H9 (cell line): ENCODE measurements at regions not wholly inside any gene's neighbourhood (a gene's known extent, or its start where the extent isn't known, plus 50 kb on each side); places are given as distances from the start of the nearest gene placed in this dataset.

Experiments
- DNase-seq: peaks from one replicate; pipeline ENCODE4 v3.0.0-alpha.2; 2017
- H2AFZ ChIP-seq: one replicate; pipeline ENCODE4 v1.6.1; 2013; ENCODE audit warnings: mild to moderate bottlenecking, low read length, control low read depth, moderate library complexity
- H2AK5ac ChIP-seq: 2 replicates; pipeline ENCODE4 v1.6.1; 2013; ENCODE audit warnings: low read length, control low read depth, mixed read lengths; ENCODE audit not compliant: insufficient read length
- H2BK120ac ChIP-seq: one replicate; pipeline ENCODE4 v1.6.1; 2013; ENCODE audit warnings: low read depth, mild to moderate bottlenecking, low read length, control low read depth, inconsistent platforms; ENCODE audit not compliant: poor library complexity, severe bottlenecking
- H2BK12ac ChIP-seq: 2 replicates; pipeline ENCODE4 v1.6.1; 2013; ENCODE audit warnings: low read length, control low read depth, mixed read lengths, low read depth; ENCODE audit not compliant: insufficient read length
- H2BK15ac ChIP-seq: 2 replicates; pipeline ENCODE4 v1.6.1; 2013; ENCODE audit warnings: low read depth, low read length, control low read depth
- H2BK20ac ChIP-seq: one replicate; pipeline ENCODE4 v1.6.1; 2013; ENCODE audit warnings: low read depth, mild to moderate bottlenecking, low read length, control low read depth, inconsistent platforms; ENCODE audit not compliant: poor library complexity, severe bottlenecking
- H2BK5ac ChIP-seq: 2 replicates; pipeline ENCODE4 v1.6.1; 2013; ENCODE audit warnings: low read length, control low read depth, mixed read lengths; ENCODE audit not compliant: insufficient read length
- H3K14ac ChIP-seq: 2 replicates; pipeline ENCODE4 v1.6.1; 2013; ENCODE audit warnings: low read length, control low read depth; ENCODE audit not compliant: insufficient read depth
- H3K18ac ChIP-seq: 2 replicates; pipeline ENCODE4 v1.6.1; 2013; ENCODE audit warnings: low read depth, mild to moderate bottlenecking, mixed read lengths, low read length, control low read depth; ENCODE audit not compliant: insufficient read length
- H3K23ac ChIP-seq: 2 replicates; pipeline ENCODE4 v1.6.1; 2013; ENCODE audit warnings: low read length, control low read depth, mixed read lengths, low read depth; ENCODE audit not compliant: insufficient read length
- H3K23me2 ChIP-seq: 2 replicates; pipeline ENCODE4 v1.6.1; 2013; ENCODE audit warnings: low read depth, mild to moderate bottlenecking, mixed read lengths, low read length, control low read depth; ENCODE audit not compliant: insufficient read length, poor library complexity, severe bottlenecking
- H3K27ac ChIP-seq: 2 replicates; pipeline ENCODE4 v1.5.1; 2013; ENCODE audit warnings: low read length, control low read depth, mixed read lengths, low read depth; ENCODE audit not compliant: insufficient read length
- H3K27me3 ChIP-seq: 2 replicates; pipeline ENCODE4 v1.6.1; 2013; ENCODE audit warnings: low read length, control low read depth, inconsistent platforms; ENCODE audit not compliant: insufficient read depth
- H3K4ac ChIP-seq: 2 replicates; pipeline ENCODE4 v1.6.1; 2013; ENCODE audit warnings: low read depth, mild to moderate bottlenecking, control low read depth, inconsistent platforms, low read length, moderate library complexity
- H3K4me1 ChIP-seq: 2 replicates; pipeline ENCODE4 v1.6.1; 2013; ENCODE audit warnings: low read length, control low read depth, inconsistent platforms; ENCODE audit not compliant: insufficient read depth
- H3K4me2 ChIP-seq: 2 replicates; pipeline ENCODE4 v1.6.1; 2013; ENCODE audit warnings: low read length, control low read depth, mixed read lengths; ENCODE audit not compliant: insufficient read length, insufficient read depth
- H3K56ac ChIP-seq: 2 replicates; pipeline ENCODE4 v1.6.1; 2013; ENCODE audit warnings: low read depth, mild to moderate bottlenecking, mixed read lengths, low read length, control low read depth; ENCODE audit not compliant: insufficient read length
- H3K79me1 ChIP-seq: 2 replicates; pipeline ENCODE4 v1.6.1; 2013; ENCODE audit warnings: low read depth, mild to moderate bottlenecking, moderate library complexity, low read length, control low read depth, inconsistent platforms; ENCODE audit not compliant: insufficient read depth, poor library complexity, severe bottlenecking
- H3K79me2 ChIP-seq: 2 replicates; pipeline ENCODE4 v1.6.1; 2013; ENCODE audit warnings: low read length, control low read depth, inconsistent platforms; ENCODE audit not compliant: insufficient read depth
- H3K9ac ChIP-seq: 2 replicates; pipeline ENCODE4 v1.6.1; 2013; ENCODE audit warnings: low read length, control low read depth, mixed read lengths; ENCODE audit not compliant: insufficient read length; ENCODE audit errors: extremely low read depth
- H3K9me3 ChIP-seq: one replicate; pipeline ENCODE4 v1.6.1; 2013; ENCODE audit warnings: low read depth, low read length, inconsistent platforms; ENCODE audit not compliant: control insufficient read depth
- H3T11ph ChIP-seq: one replicate; pipeline ENCODE4 v1.6.1; 2013; ENCODE audit warnings: mild to moderate bottlenecking, low read length, control low read depth, inconsistent platforms
- H4K20me1 ChIP-seq: one replicate; pipeline ENCODE4 v1.6.1; 2013; ENCODE audit not compliant: control insufficient read depth, insufficient read length, insufficient read depth
- H4K5ac ChIP-seq: 2 replicates; pipeline ENCODE4 v1.6.1; 2013; ENCODE audit warnings: low read depth, mild to moderate bottlenecking, mixed read lengths, low read length, control low read depth; ENCODE audit not compliant: insufficient read length
- H4K8ac ChIP-seq: replicated peaks from 2 replicates; pipeline ENCODE4 v1.6.1; 2013; ENCODE audit warnings: low read length, control low read depth, mixed read lengths, low read depth; ENCODE audit not compliant: insufficient read length
- H4K91ac ChIP-seq: 2 replicates; pipeline ENCODE4 v1.6.1; 2013; ENCODE audit warnings: low read depth, mild to moderate bottlenecking, moderate library complexity, mixed read lengths, low read length, control low read depth; ENCODE audit not compliant: insufficient read length
- H3K27ac Mint-ChIP-seq, 3 experiments: 2 replicates in 2 of 3; 3 replicates in 1 of 3; pipeline ENCODE4 v1.8.0; 2020 to 2021; ENCODE audit warnings: mixed read lengths in 3 of 3, mild to moderate bottlenecking in 1 of 3, moderate library complexity in 1 of 3
- H3K27me3 Mint-ChIP-seq: 2 replicates; pipeline ENCODE4 v1.8.0; 2021; ENCODE audit warnings: low read depth, mild to moderate bottlenecking, moderate library complexity, mixed read lengths
- H3K36me3 Mint-ChIP-seq, 3 experiments: 2 replicates in 2 of 3; 3 replicates in 1 of 3; pipeline ENCODE4 v1.8.0; 2020 to 2021; ENCODE audit warnings: low read depth in 3 of 3, mixed read lengths in 3 of 3; ENCODE audit not compliant: insufficient read depth in 1 of 3
- H3K4me1 Mint-ChIP-seq, 2 experiments: 2 replicates each; pipeline ENCODE4 v1.8.0; 2020; ENCODE audit warnings: mixed read lengths in 2 of 2
- H3K4me3 Mint-ChIP-seq, 2 experiments: 2 replicates in 1 of 2; 3 replicates in 1 of 2; pipeline ENCODE4 v1.8.0; 2020 to 2021; ENCODE audit warnings: mild to moderate bottlenecking in 2 of 2, mixed read lengths in 2 of 2, moderate library complexity in 1 of 2
- H3K9me3 Mint-ChIP-seq, 2 experiments: 2 replicates in 1 of 2; 3 replicates in 1 of 2; pipeline ENCODE4 v1.8.0; 2020; ENCODE audit warnings: mild to moderate bottlenecking in 2 of 2, mixed read lengths in 2 of 2, moderate library complexity in 1 of 2
- CTCF ChIP-seq: fragments of 200-600 bp; sonication (generic); conservative IDR thresholded peaks from 3 replicates; pipeline ENCODE4 v1.8.0; 2021; ENCODE audit warnings: antibody characterized with exemption, mild to moderate bottlenecking
- WGBS: extraction: QIAGEN DNeasy Blood & Tissue Kit; methylation state at CpG from one replicate; pipeline ENCODE4 v1.1.7; 2013; ENCODE audit warnings: missing lambda C conversion rate, low lambda C conversion rate, mixed read lengths; ENCODE audit not compliant: insufficient read length; ENCODE audit errors: extremely low coverage; 5-methylcytosine and 5-hydroxymethylcytosine counted together

- H3K4me1 Mint-ChIP-seq = peaks cover 3 to 6% of the 10 kb centered on the region in 2 experiments; a peak in 3 of 4 replicates
- no peak for DNase-seq
- no peak for TF ChIP-seq CTCF
- H2BK15ac ChIP-seq = no peak overlapping the region
- H3K27ac Mint-ChIP-seq = no peak overlapping the region
- peaks cover 4% of the 10 kb centered on the region; the same call in 1 of the 2 replicates for H3K4me1 ChIP-seq
- H4K91ac ChIP-seq = no peak overlapping the region
- no peaks in the 10 kb centered on the region for H3K27me3 Mint-ChIP-seq
- no peak overlapping the region for H2BK12ac ChIP-seq
- no peaks in the 10 kb centered on the region for H4K20me1 ChIP-seq
- H3K4me2 ChIP-seq = no peak overlapping the region
- H3K27ac ChIP-seq = no peak overlapping the region
- no peak overlapping the region for H4K5ac ChIP-seq
- no peaks in the 10 kb centered on the region for H3K27me3 ChIP-seq
- H3K4ac ChIP-seq = no peak overlapping the region
- H3K4me3 Mint-ChIP-seq = no peak overlapping the region
- H3K56ac ChIP-seq = no peak overlapping the region
- no peak overlapping the region for H2AFZ ChIP-seq
- no peak overlapping the region for H3K9ac ChIP-seq
- no peaks in the 10 kb centered on the region for H3K79me2 ChIP-seq
- H2BK5ac ChIP-seq = no peak overlapping the region
- no peaks in the 10 kb centered on the region for H3K9me3 Mint-ChIP-seq
- H4K8ac ChIP-seq = no peak overlapping the region
- H3K23me2 ChIP-seq = no peaks in the 10 kb centered on the region
- no peak overlapping the region for H2AK5ac ChIP-seq
- H3K23ac ChIP-seq = no peak overlapping the region
- H3K36me3 Mint-ChIP-seq = no peaks in the 10 kb centered on the region
- H3K79me1 ChIP-seq = no peaks in the 10 kb centered on the region
- no peak overlapping the region for H3K14ac ChIP-seq
- H3T11ph ChIP-seq = no peak overlapping the region
- H3K9me3 ChIP-seq = no peaks in the 10 kb centered on the region
- no peak overlapping the region for H2BK20ac ChIP-seq
- H2BK120ac ChIP-seq = no peak overlapping the region
- no peak overlapping the region for H3K18ac ChIP-seq
- WGBS = no CpG with 5 or more reads among the region's 3 CpGs
Measured at GRCh38 chr2:126367361-126367760, 288.6 kb upstream of the GYPC start.
